ENCODE measurements at regions not wholly inside any gene's neighbourhood (a gene's known extent, or its start where the extent isn't known, plus 50 kb on each side); places are given as distances from the start of the nearest gene placed in this dataset.

DNA sequence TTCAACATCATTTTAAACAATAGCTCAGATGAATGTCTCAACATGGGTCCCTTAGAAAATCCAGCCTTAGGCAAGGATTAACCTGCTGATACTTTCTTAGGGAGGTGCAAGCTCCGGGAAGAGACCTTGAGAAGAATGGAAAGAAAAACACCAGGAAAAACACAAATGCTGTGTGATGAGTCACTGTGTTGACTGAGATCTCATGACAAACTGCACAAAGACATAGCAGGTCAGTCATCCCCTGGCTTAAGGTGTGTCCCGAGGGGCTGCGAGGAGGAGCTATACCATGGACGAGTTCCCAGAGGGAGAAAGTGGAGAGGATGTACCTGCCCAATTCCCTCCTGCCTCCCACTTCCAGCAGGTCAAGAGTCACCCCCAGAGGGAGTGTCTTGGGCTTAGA is 98.0 kb downstream of the TEX36 start:
- TF ChIP-seq, protein P1, sequence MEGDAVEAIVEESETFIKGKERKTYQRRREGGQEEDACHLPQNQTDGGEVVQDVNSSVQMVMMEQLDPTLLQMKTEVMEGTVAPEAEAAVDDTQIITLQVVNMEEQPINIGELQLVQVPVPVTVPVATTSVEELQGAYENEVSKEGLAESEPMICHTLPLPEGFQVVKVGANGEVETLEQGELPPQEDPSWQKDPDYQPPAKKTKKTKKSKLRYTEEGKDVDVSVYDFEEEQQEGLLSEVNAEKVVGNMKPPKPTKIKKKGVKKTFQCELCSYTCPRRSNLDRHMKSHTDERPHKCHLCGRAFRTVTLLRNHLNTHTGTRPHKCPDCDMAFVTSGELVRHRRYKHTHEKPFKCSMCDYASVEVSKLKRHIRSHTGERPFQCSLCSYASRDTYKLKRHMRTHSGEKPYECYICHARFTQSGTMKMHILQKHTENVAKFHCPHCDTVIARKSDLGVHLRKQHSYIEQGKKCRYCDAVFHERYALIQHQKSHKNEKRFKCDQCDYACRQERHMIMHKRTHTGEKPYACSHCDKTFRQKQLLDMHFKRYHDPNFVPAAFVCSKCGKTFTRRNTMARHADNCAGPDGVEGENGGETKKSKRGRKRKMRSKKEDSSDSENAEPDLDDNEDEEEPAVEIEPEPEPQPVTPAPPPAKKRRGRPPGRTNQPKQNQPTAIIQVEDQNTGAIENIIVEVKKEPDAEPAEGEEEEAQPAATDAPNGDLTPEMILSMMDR (optimal IDR thresholded peaks at IDR 0.05 in 1 of 3, IDR thresholded peaks at IDR 0.05 in 1 of 3, conservative IDR thresholded peaks at IDR 0.05 in 1 of 3; ENCODE audit: extremely low read depth in 1 of 3, insufficient read depth in 2 of 3, low read length in 3 of 3): no peak
- TF ChIP-seq EZH2 (IDR thresholded peaks at IDR 0.05; ENCODE audit: low read length): no peak

Data from keratinocyte (primary cell).